ENCODE measurements at regions not wholly inside any gene's neighbourhood (a gene's known extent, or its start where the extent isn't known, plus 50 kb on each side); places are given as distances from the start of the nearest gene placed in this dataset.
"Not testable (repeated sequence)": the region's sequence is repeated elsewhere in the genome, so short reads cannot be mapped to it uniquely, and the experiment has no call there.

GRCh38 chr5:174454890-174455289, 269.5 kb upstream of the MSX2 start:
- no peak overlapping the region for H3K4me3 Mint-ChIP-seq
- no peak overlapping the region for H3K27ac Mint-ChIP-seq
- DNase-seq, result no peak
- H3K4me1 Mint-ChIP-seq, result peaks cover 14% of the 10 kb centered on the region
- H3K36me3 Mint-ChIP-seq, result no peaks in the 10 kb centered on the region
- H3K27me3 Mint-ChIP-seq, result peaks cover 8% of the 10 kb centered on the region
- H3K9me3 Mint-ChIP-seq, result peaks cover 1% of the 10 kb centered on the region

GRCh38 chr5:174455301-174455700, 269.1 kb upstream of the MSX2 start:
- no peak overlapping the region for H3K27ac Mint-ChIP-seq
- H3K4me1 Mint-ChIP-seq, result peaks cover 14% of the 10 kb centered on the region
- no peaks in the 10 kb centered on the region for H3K36me3 Mint-ChIP-seq
- DNase-seq, result no peak
- peaks cover 1% of the 10 kb centered on the region for H3K9me3 Mint-ChIP-seq
- H3K4me3 Mint-ChIP-seq, result no peak overlapping the region
- peaks cover 8% of the 10 kb centered on the region for H3K27me3 Mint-ChIP-seq

GRCh38 chr5:174457141-174457678, 267.2 kb upstream of the MSX2 start:
- Mint-ChIP-seq H3K36me3 (no peaks in the 10 kb centered on the region), H3K27me3 (peaks cover 2% of the 10 kb centered on the region), H3K4me3 (no peak overlapping the region), H3K9me3 (peaks cover 1% of the 10 kb centered on the region), H3K4me1 (peaks cover 14% of the 10 kb centered on the region), H3K27ac (no peak overlapping the region)
- no peak for DNase-seq

GRCh38 chr5:174459071-174459702, 265.2 kb upstream of the MSX2 start:
- Mint-ChIP-seq H3K27ac (no peak overlapping the region), H3K9me3 (no peaks in the 10 kb centered on the region), H3K27me3 (no peaks in the 10 kb centered on the region), H3K36me3 (no peaks in the 10 kb centered on the region), H3K4me1 (peaks cover 9% of the 10 kb centered on the region), H3K4me3 (no peak overlapping the region)
- no peak for DNase-seq

- Mint-ChIP-seq H3K9me3 (no peaks in the 10 kb centered on the region), H3K36me3 (no peaks in the 10 kb centered on the region), H3K4me3 (no peak overlapping the region), H3K4me1 (peaks cover 4% of the 10 kb centered on the region), H3K27me3 (no peaks in the 10 kb centered on the region), H3K27ac (no peak overlapping the region)
- DNase-seq, result no peak
Measured at GRCh38 chr5:174459832-174460448, 264.4 kb upstream of the MSX2 start.

GRCh38 chr5:174462129-174462528, 262.3 kb upstream of the MSX2 start:
- Mint-ChIP-seq H3K27ac (no peak overlapping the region), H3K36me3 (no peaks in the 10 kb centered on the region), H3K4me3 (no peak overlapping the region), H3K9me3 (no peaks in the 10 kb centered on the region), H3K27me3 (no peaks in the 10 kb centered on the region), H3K4me1 (no peaks in the 10 kb centered on the region)
- DNase-seq, result no peak

- Mint-ChIP-seq H3K36me3 (no peaks in the 10 kb centered on the region), H3K27ac (no peak overlapping the region), H3K27me3 (no peaks in the 10 kb centered on the region), H3K9me3 (no peaks in the 10 kb centered on the region), H3K4me3 (no peak overlapping the region), H3K4me1 (no peaks in the 10 kb centered on the region)
- no peak for DNase-seq
Measured at GRCh38 chr5:174464504-174465165, 259.7 kb upstream of the MSX2 start.

GRCh38 chr5:174471528-174471927, 252.9 kb upstream of the MSX2 start:
- H3K9me3 Mint-ChIP-seq, result peaks cover 20% of the 10 kb centered on the region
- not testable (repeated sequence) for H3K27me3 Mint-ChIP-seq, H3K4me1 Mint-ChIP-seq, H3K27ac Mint-ChIP-seq, H3K36me3 Mint-ChIP-seq, DNase-seq, H3K4me3 Mint-ChIP-seq

- H3K36me3 Mint-ChIP-seq, result no peaks in the 10 kb centered on the region
- H3K9me3 Mint-ChIP-seq, result peaks cover 20% of the 10 kb centered on the region
- no peaks in the 10 kb centered on the region for H3K4me1 Mint-ChIP-seq
- no peak for DNase-seq
- no peaks in the 10 kb centered on the region for H3K27me3 Mint-ChIP-seq
- H3K27ac Mint-ChIP-seq, result no peak overlapping the region
- H3K4me3 Mint-ChIP-seq, result no peak overlapping the region
Measured at GRCh38 chr5:174472956-174473355, 251.4 kb upstream of the MSX2 start.

- not testable (repeated sequence) for DNase-seq, H3K4me1 Mint-ChIP-seq, H3K27ac Mint-ChIP-seq, H3K36me3 Mint-ChIP-seq, H3K27me3 Mint-ChIP-seq, H3K4me3 Mint-ChIP-seq
- peaks cover 22% of the 10 kb centered on the region for H3K9me3 Mint-ChIP-seq
Measured at GRCh38 chr5:174476001-174476400, 248.4 kb upstream of the MSX2 start.

GRCh38 chr5:174479325-174479724, 245.1 kb upstream of the MSX2 start:
- peaks cover 6% of the 10 kb centered on the region for H3K27me3 Mint-ChIP-seq
- H3K4me1 Mint-ChIP-seq, result no peaks in the 10 kb centered on the region
- peaks cover 18% of the 10 kb centered on the region for H3K9me3 Mint-ChIP-seq
- DNase-seq, result no peak
- H3K27ac Mint-ChIP-seq, result no peak overlapping the region
- no peak overlapping the region for H3K4me3 Mint-ChIP-seq
- H3K36me3 Mint-ChIP-seq, result no peaks in the 10 kb centered on the region

GRCh38 chr5:174481737-174482136, 242.6 kb upstream of the MSX2 start:
- Mint-ChIP-seq H3K4me3 (no peak overlapping the region), H3K36me3 (no peaks in the 10 kb centered on the region), H3K4me1 (no peaks in the 10 kb centered on the region), H3K9me3 (peaks cover 9% of the 10 kb centered on the region), H3K27ac (no peak overlapping the region), H3K27me3 (peaks cover 6% of the 10 kb centered on the region)
- no peak for DNase-seq

GRCh38 chr5:174482607-174483024, 241.8 kb upstream of the MSX2 start:
- H3K36me3 Mint-ChIP-seq, result no peaks in the 10 kb centered on the region
- H3K27me3 Mint-ChIP-seq, result peaks cover 6% of the 10 kb centered on the region
- no peak overlapping the region for H3K4me3 Mint-ChIP-seq
- H3K9me3 Mint-ChIP-seq, result peaks cover 9% of the 10 kb centered on the region
- no peak for DNase-seq
- H3K4me1 Mint-ChIP-seq, result no peaks in the 10 kb centered on the region
- no peak overlapping the region for H3K27ac Mint-ChIP-seq

GRCh38 chr5:174483411-174483810, 241.0 kb upstream of the MSX2 start:
- H3K36me3 Mint-ChIP-seq, result no peaks in the 10 kb centered on the region
- peaks cover 6% of the 10 kb centered on the region for H3K27me3 Mint-ChIP-seq
- H3K4me3 Mint-ChIP-seq, result no peak overlapping the region
- H3K9me3 Mint-ChIP-seq, result peaks cover 9% of the 10 kb centered on the region
- H3K4me1 Mint-ChIP-seq, result no peaks in the 10 kb centered on the region
- DNase-seq, result no peak
- no peak overlapping the region for H3K27ac Mint-ChIP-seq

GRCh38 chr5:174489215-174489614, 235.2 kb upstream of the MSX2 start:
- peaks cover 2% of the 10 kb centered on the region for H3K9me3 Mint-ChIP-seq
- H3K27me3 Mint-ChIP-seq, result peaks cover 5% of the 10 kb centered on the region
- DNase-seq, result no peak
- H3K4me3 Mint-ChIP-seq, result no peak overlapping the region
- no peaks in the 10 kb centered on the region for H3K36me3 Mint-ChIP-seq
- H3K27ac Mint-ChIP-seq, result no peak overlapping the region
- no peaks in the 10 kb centered on the region for H3K4me1 Mint-ChIP-seq

All from activated naive CD8-positive, alpha-beta T cell treated with anti-CD3 and anti-CD28 coated beads for 36 hours (primary cell).